ENCODE measurements at regions not wholly inside any gene's neighbourhood (a gene's known extent, or its start where the extent isn't known, plus 50 kb on each side); places are given as distances from the start of the nearest gene placed in this dataset.

- TF ChIP-seq KDM1A (IDR thresholded peaks at IDR 0.05; ENCODE audit: low read depth) (no peak), JUNB (IDR thresholded peaks at IDR 0.05) (no peak), CHD4 (IDR thresholded peaks at IDR 0.05; ENCODE audit: borderline replicate concordance) (no peak), SMC3 (IDR thresholded peaks at IDR 0.05) (no peak), HES2 (IDR thresholded peaks at IDR 0.05) (no peak), HOXA7 (CRISPR knock-in tag; IDR thresholded peaks at IDR 0.05) (no peak), ATOH8 (CRISPR knock-in tag; IDR thresholded peaks at IDR 0.05; ENCODE audit: low read depth) (no peak)
Observed at GRCh38 chr11:127275774-127276173, 275.2 kb upstream of the KIRREL3 start (continued).

- DNase-seq (ENCODE audit: low read depth in 1 of 2, low spot score in 1 of 2) (no peak), FAIRE-seq (no peak), ATAC-seq (no peak)
- CTCF ChIA-PET, result no interaction called here
- Histone ChIP-seq H3K4me3 (no peak overlapping the region), H3K4me1 (no peaks in the 10 kb centered on the region), H3K27ac (no peak overlapping the region), H3K9me3 (no peaks in the 10 kb centered on the region), H3K4me2 (no peak overlapping the region)
- 0% methylated on average over 1 of the region's 1 CpG for WGBS (ENCODE audit: missing lambda C conversion rate)
- TF ChIP-seq FOSL2 (IDR thresholded peaks at IDR 0.05), result no peak
- no peak for TF ChIP-seq FOSL2 (CRISPR knock-in tag; IDR thresholded peaks at IDR 0.05)
- no peak for TF ChIP-seq RCOR1 (IDR thresholded peaks at IDR 0.05; ENCODE audit: low read depth, low read length)
- POLR2A ChIA-PET, result no interaction called here
Observed at GRCh38 chr11:127274328-127274676, 273.7 kb upstream of the KIRREL3 start.

GRCh38 chr11:127273593-127274327, 273.2 kb upstream of the KIRREL3 start:
- FAIRE-seq (no peak), ATAC-seq (no peak), DNase-seq (ENCODE audit: low read depth in 1 of 2, low spot score in 1 of 2) (no peak)
- ChIA-PET CTCF (no interaction called here), POLR2A (no interaction called here)
- H3K9me3 ChIP-seq, result no peaks in the 10 kb centered on the region
- H3K4me1 ChIP-seq, result no peaks in the 10 kb centered on the region
- H3K27ac ChIP-seq, result no peak overlapping the region
- no peak overlapping the region for H3K4me3 ChIP-seq
- no peak for TF ChIP-seq HES2 (IDR thresholded peaks at IDR 0.05)
- TF ChIP-seq NR3C1 (IDR thresholded peaks at IDR 0.05), result no peak
- TF ChIP-seq EP300 (IDR thresholded peaks at IDR 0.05), result no peak
- no peak for TF ChIP-seq FOXS1 (CRISPR knock-in tag; IDR thresholded peaks at IDR 0.05)
- TF ChIP-seq RCOR1 (IDR thresholded peaks at IDR 0.05; ENCODE audit: low read depth, low read length), result no peak
- TF ChIP-seq POLR2A (IDR thresholded peaks at IDR 0.05; ENCODE audit: low read length), result no peak
- no peak for TF ChIP-seq GATA3 (IDR thresholded peaks at IDR 0.05; ENCODE audit: borderline replicate concordance)
- TF ChIP-seq NPAS2 (CRISPR knock-in tag; IDR thresholded peaks at IDR 0.05; ENCODE audit: borderline replicate concordance), result no peak
- no peak for TF ChIP-seq MAZ (IDR thresholded peaks at IDR 0.05; ENCODE audit: borderline replicate concordance, low read depth, low read length)
- TF ChIP-seq MYC (IDR thresholded peaks at IDR 0.05; ENCODE audit: borderline replicate concordance, low read length), result no peak
- no peak for TF ChIP-seq BCL3 (IDR thresholded peaks at IDR 0.05)
- no peak for TF ChIP-seq ZFP36 (IDR thresholded peaks at IDR 0.05; ENCODE audit: borderline replicate concordance, partially characterized antibody)
- no peak overlapping the region for H3K4me2 ChIP-seq
- 15% methylated on average over 5 of the region's 5 CpGs for WGBS (ENCODE audit: missing lambda C conversion rate)

- H3K9me3 ChIP-seq, result no peaks in the 10 kb centered on the region
- ChIA-PET POLR2A (no interaction called here), CTCF (no interaction called here)
- H3K4me2 ChIP-seq, result no peak overlapping the region
- no peak for TF ChIP-seq ATOH8 (CRISPR knock-in tag; IDR thresholded peaks at IDR 0.05; ENCODE audit: low read depth)
- no peak for TF ChIP-seq KDM5A (IDR thresholded peaks at IDR 0.05)
- no peak for TF ChIP-seq NR3C1 (IDR thresholded peaks at IDR 0.05)
- TF ChIP-seq CHD2 (IDR thresholded peaks at IDR 0.05; ENCODE audit: low read length, partially characterized antibody), result no peak
- TF ChIP-seq HOXB13 (CRISPR knock-in tag; IDR thresholded peaks at IDR 0.05; ENCODE audit: low read depth), result no peak
- TF ChIP-seq EP300 (IDR thresholded peaks at IDR 0.05), result no peak
- TF ChIP-seq CBX8 (IDR thresholded peaks at IDR 0.05), result no peak
- TF ChIP-seq E2F6 (IDR thresholded peaks at IDR 0.05; ENCODE audit: borderline replicate concordance, low read depth), result no peak
- DNase-seq (ENCODE audit: low read depth in 1 of 2, low spot score in 1 of 2) (no peak), FAIRE-seq (no peak), ATAC-seq (no peak)
- H3K4me3 ChIP-seq, result no peak overlapping the region
- H3K4me1 ChIP-seq, result no peaks in the 10 kb centered on the region
- 26% methylated on average over 2 of the region's 2 CpGs for WGBS (ENCODE audit: missing lambda C conversion rate)
- H3K27ac ChIP-seq, result no peak overlapping the region
Observed at GRCh38 chr11:127270851-127271250, 270.3 kb upstream of the KIRREL3 start.
